ENCODE measurements at regions not wholly inside any gene's neighbourhood (a gene's known extent, or its start where the extent isn't known, plus 50 kb on each side); places are given as distances from the start of the nearest gene placed in this dataset.

- TF ChIP-seq IKZF3 (tag by site-specific recombination; IDR thresholded peaks at IDR 0.05) (no peak), ZBTB8A (tag by site-specific recombination; IDR thresholded peaks at IDR 0.05) (no peak), ZNF366 (tag by site-specific recombination; conservative IDR thresholded peaks at IDR 0.05) (no peak), ZNF626 (tag by site-specific recombination; IDR thresholded peaks at IDR 0.05) (no peak), ZNF639 (tag by site-specific recombination; IDR thresholded peaks at IDR 0.05) (no peak)
Measured at GRCh38 chr6:101066481-101066880, 185.4 kb upstream of the ASCC3 start.
